H1 (cell line): ENCODE measurements at regions not wholly inside any gene's neighbourhood (a gene's known extent, or its start where the extent isn't known, plus 50 kb on each side); places are given as distances from the start of the nearest gene placed in this dataset.

Experiments
- CHD7 ChIP-seq: fragments of 300-600 bp; sonication (generic); IDR thresholded peaks from 2 replicates; pipeline ENCODE4 v1.7.1; 2012; ENCODE audit warnings: low read length, moderate library complexity, mild to moderate bottlenecking, inconsistent platforms; ENCODE audit not compliant: insufficient replicate concordance

DNA sequence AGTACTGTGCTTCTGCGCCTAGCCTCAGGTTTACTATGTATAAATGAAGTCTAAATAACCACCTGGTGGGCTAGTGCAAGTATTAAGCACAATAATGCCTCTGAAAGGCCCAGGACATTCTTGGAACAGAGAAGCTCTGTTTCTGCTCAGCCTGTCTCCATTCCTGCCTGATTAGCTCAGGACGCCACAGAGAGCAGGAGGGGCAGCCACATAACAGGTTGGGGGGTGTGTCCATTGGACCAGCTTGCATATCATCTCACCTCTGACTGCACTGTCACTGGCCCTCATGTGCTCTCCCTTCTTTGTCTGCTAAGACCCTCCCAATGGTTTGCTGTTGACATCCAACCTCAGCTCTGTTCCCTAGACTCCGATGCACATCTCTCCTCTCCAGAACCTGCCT lies 52.8 kb upstream of the IKZF1 start (continued):
- no peak for TF ChIP-seq CHD7
